Common myeloid progenitor, CD34-positive (primary cell): ENCODE measurements at regions not wholly inside any gene's neighbourhood (a gene's known extent, or its start where the extent isn't known, plus 50 kb on each side); places are given as distances from the start of the nearest gene placed in this dataset.

Source experiments
- CTCF ChIA-PET: fragments of 350-600 bp; sonication (Branson Sonifier 250); formaldehyde crosslinking; loops from one replicate; lab custom pipeline; 2021; ENCODE audit warnings: antibody characterized with exemption; lab: Charles Lee
- POLR2A ChIA-PET: fragments of 350-600 bp; sonication (Branson Sonifier 250); formaldehyde crosslinking; loops from one replicate; lab custom pipeline; 2021; ENCODE audit warnings: antibody characterized with exemption; lab: Charles Lee
- DNase-seq, 3 donors: peaks; one replicate each; pipeline versions ENCODE4 v3.0.0 to v3.0.0-alpha.2; 2013
- H3K27ac ChIP-seq, 2 experiments: 1 replicate in 1 of 2; 2 replicates in 1 of 2; pipeline ENCODE4 v1.7.0; 2013; ENCODE audit warnings: inconsistent platforms in 2 of 2, low read length in 2 of 2, mild to moderate bottlenecking in 2 of 2, low read depth in 1 of 2, moderate library complexity in 1 of 2; ENCODE audit not compliant: severe bottlenecking in 2 of 2, insufficient read depth in 1 of 2, poor library complexity in 1 of 2
- H3K27me3 ChIP-seq, 5 experiments: replicated peaks in 2 of 5; 1 replicate in 3 of 5; 2 replicates in 2 of 5; pipeline versions ENCODE4 v1.6.1 to v1.7.0; 2013; ENCODE audit warnings: low read length in 4 of 5, mild to moderate bottlenecking in 2 of 5, moderate library complexity in 2 of 5, inconsistent platforms in 1 of 5; ENCODE audit not compliant: insufficient read depth in 5 of 5, control insufficient read depth in 4 of 5
- H3K36me3 ChIP-seq, 4 experiments: 1 replicate in 2 of 4; 2 replicates in 2 of 4; pipeline versions ENCODE4 v1.6.1 to v1.7.0; 2013; ENCODE audit warnings: low read length in 3 of 4, control low read depth in 1 of 4, mild to moderate bottlenecking in 1 of 4; ENCODE audit not compliant: control insufficient read depth in 4 of 4, insufficient read depth in 4 of 4
- H3K4me1 ChIP-seq, 4 experiments: 1 replicate in 3 of 4; 2 replicates in 1 of 4; pipeline versions ENCODE4 v1.6.1 to v1.7.1; 2013; ENCODE audit warnings: low read length in 3 of 4, mild to moderate bottlenecking in 3 of 4, control low read depth in 1 of 4, inconsistent platforms in 1 of 4, moderate library complexity in 1 of 4; ENCODE audit not compliant: control insufficient read depth in 4 of 4, insufficient read depth in 4 of 4; ENCODE audit errors: control extremely low read depth in 1 of 4
- H3K4me3 ChIP-seq, 7 experiments: 1 replicate in 4 of 7; 2 replicates in 3 of 7; pipeline versions ENCODE4 v1.5.1 to v1.7.0; 2013; ENCODE audit warnings: mild to moderate bottlenecking in 7 of 7, low read length in 6 of 7, moderate library complexity in 6 of 7, inconsistent platforms in 2 of 7, low read depth in 2 of 7, control low read depth in 1 of 7; ENCODE audit not compliant: insufficient read depth in 4 of 7, control insufficient read depth in 1 of 7; ENCODE audit errors: extremely low read depth in 1 of 7
- H3K9me3 ChIP-seq, 5 experiments: 1 replicate in 4 of 5; 2 replicates in 1 of 5; pipeline versions ENCODE4 v1.6.1 to v1.7.1; 2013; ENCODE audit warnings: low read length in 4 of 5, mild to moderate bottlenecking in 2 of 5, inconsistent platforms in 1 of 5, low read depth in 1 of 5, moderate library complexity in 1 of 5; ENCODE audit not compliant: control insufficient read depth in 4 of 5, insufficient read depth in 2 of 5; ENCODE audit errors: control extremely low read depth in 1 of 5
- WGBS: methylation state at CpG from one replicate; pipeline ENCODE4 v1.1.5; 2013; ENCODE audit not compliant: insufficient coverage; 5-methylcytosine and 5-hydroxymethylcytosine counted together

DNA sequence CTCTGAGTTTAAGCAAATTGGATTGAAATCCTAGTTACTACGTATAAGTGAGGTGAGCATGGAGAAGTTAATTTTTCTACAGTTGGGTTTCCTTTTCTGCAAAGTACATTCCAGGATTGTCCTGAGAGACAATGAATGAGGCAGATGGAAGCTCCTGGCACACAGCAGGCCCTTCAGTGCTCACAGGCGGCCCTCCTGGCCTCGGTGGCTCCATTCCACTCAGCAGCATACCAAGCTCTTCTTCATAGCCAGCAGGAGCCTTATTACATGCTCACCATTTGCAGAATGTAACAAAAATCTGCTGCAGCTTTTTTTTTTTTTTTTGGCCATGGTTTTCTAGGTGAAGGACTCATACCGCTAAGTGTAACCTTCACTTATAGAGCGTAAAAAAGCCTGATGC is 113.2 kb upstream of the FAM9B start:
- Histone ChIP-seq H3K27me3 (peaks cover 0 to 19% (median 0%) of the 10 kb centered on the region in 5 experiments), H3K36me3 (no peaks in the 10 kb centered on the region), H3K4me1 (no peaks in the 10 kb centered on the region), H3K9me3 (peaks cover 0 to 6% (median 0%) of the 10 kb centered on the region in 5 experiments), H3K4me3 (no peak overlapping the region), H3K27ac (no peak overlapping the region)
- ChIA-PET POLR2A (no interaction called here), CTCF (no interaction called here)
- DNase-seq = no peak
- 47% methylated on average over 3 of the region's 5 CpGs for WGBS

DNA sequence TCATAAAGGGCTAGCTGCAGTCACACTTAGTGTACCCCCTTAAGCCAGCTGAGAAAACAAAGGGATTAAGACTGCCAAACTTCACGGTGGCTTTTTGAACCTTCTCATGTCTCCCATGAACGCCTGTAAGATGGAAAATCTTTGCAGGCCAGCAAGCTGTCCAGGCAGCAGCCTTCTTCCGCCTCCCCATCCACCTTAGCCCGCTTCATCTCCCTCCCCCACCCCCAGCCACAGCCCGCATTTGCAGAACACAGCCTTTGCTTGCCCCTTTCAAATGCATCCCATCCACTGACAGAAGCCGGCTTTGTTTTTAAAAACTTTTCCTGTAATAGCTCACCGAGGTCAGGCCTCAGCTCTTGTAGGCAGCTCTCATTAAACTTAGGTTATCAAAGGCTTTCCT is 113.8 kb upstream of the FAM9B start:
- peaks cover 0 to 6% (median 2%) of the 10 kb centered on the region in 5 experiments for H3K9me3 ChIP-seq
- ChIA-PET POLR2A (no interaction called here), CTCF (no interaction called here)
- H3K4me3 ChIP-seq = no peak overlapping the region
- H3K4me1 ChIP-seq = no peaks in the 10 kb centered on the region
- no peak for DNase-seq
- no peaks in the 10 kb centered on the region for H3K36me3 ChIP-seq
- WGBS = 51% methylated on average over 6 of the region's 7 CpGs
- H3K27ac ChIP-seq = no peak overlapping the region
- H3K27me3 ChIP-seq = peaks cover 0 to 19% (median 0%) of the 10 kb centered on the region in 5 experiments

- 30% methylated on average over 2 of the region's 9 CpGs for WGBS
- POLR2A ChIA-PET = no interaction called here
- CTCF ChIA-PET = interaction anchor here (1.2 kb wide), 1 partner anchor 333 kb away, joined by 3 read pairs; no protein-coding TSS in a partner anchor
- Histone ChIP-seq H3K4me1 (no peaks in the 10 kb centered on the region), H3K27me3 (peaks cover 0 to 19% (median 0%) of the 10 kb centered on the region in 5 experiments), H3K4me3 (no peak overlapping the region), H3K27ac (no peak overlapping the region), H3K9me3 (peaks cover 0 to 6% (median 2%) of the 10 kb centered on the region in 5 experiments), H3K36me3 (no peaks in the 10 kb centered on the region)
- no peak for DNase-seq
These were observed 114.9 kb upstream of the FAM9B start for GRCh38 chrX:9148615-9149399.

GRCh38 chrX:9149501-9150245 is 115.7 kb upstream of the FAM9B start:
- no peak overlapping the region for H3K4me3 ChIP-seq
- POLR2A ChIA-PET = no interaction called here
- no peak for DNase-seq
- peaks cover 0 to 6% (median 2%) of the 10 kb centered on the region in 5 experiments for H3K9me3 ChIP-seq
- H3K27ac ChIP-seq = no peak overlapping the region
- peaks cover 0 to 19% (median 0%) of the 10 kb centered on the region in 5 experiments for H3K27me3 ChIP-seq
- no peaks in the 10 kb centered on the region for H3K4me1 ChIP-seq
- no peaks in the 10 kb centered on the region for H3K36me3 ChIP-seq
- CTCF ChIA-PET = interaction anchor here (1.2 kb wide), 1 partner anchor 333 kb away, joined by 3 read pairs; no protein-coding TSS in a partner anchor
- WGBS = 88% methylated on average over 8 of the region's 8 CpGs

GRCh38 chrX:9151772-9152307 is 117.9 kb upstream of the FAM9B start:
- H3K27ac ChIP-seq = no peak overlapping the region

GRCh38 chrX:9153300-9153699 is 119.4 kb upstream of the FAM9B start:
- CTCF ChIA-PET = no interaction called here
- peaks cover 0 to 7% (median 0%) of the 10 kb centered on the region in 5 experiments for H3K27me3 ChIP-seq
- DNase-seq = no peak
- H3K36me3 ChIP-seq = no peaks in the 10 kb centered on the region
- H3K9me3 ChIP-seq = peaks cover 0 to 6% (median 2%) of the 10 kb centered on the region in 5 experiments
- no peak overlapping the region for H3K27ac ChIP-seq
- WGBS = 92% methylated on average over 1 of the region's 1 CpG
- POLR2A ChIA-PET = no interaction called here
- no peaks in the 10 kb centered on the region for H3K4me1 ChIP-seq
- H3K4me3 ChIP-seq = no peak overlapping the region

More at GRCh38 chrX:9151772-9152307, 117.9 kb upstream of the FAM9B start:
- Histone ChIP-seq H3K4me3 (no peak overlapping the region), H3K4me1 (no peaks in the 10 kb centered on the region), H3K27me3 (peaks cover 0 to 19% (median 0%) of the 10 kb centered on the region in 5 experiments), H3K9me3 (peaks cover 0 to 6% (median 2%) of the 10 kb centered on the region in 5 experiments), H3K36me3 (no peaks in the 10 kb centered on the region)
- no peak for DNase-seq
- 100% methylated on average over 2 of the region's 2 CpGs for WGBS
- ChIA-PET CTCF (no interaction called here), POLR2A (no interaction called here)
